Left ventricle myocardium inferior (tissue), 1 donor: ENCODE measurements at regions not wholly inside any gene's neighbourhood (a gene's known extent, or its start where the extent isn't known, plus 50 kb on each side); places are given as distances from the start of the nearest gene placed in this dataset.
"Not testable (repeated sequence)": the region's sequence is repeated elsewhere in the genome, so short reads cannot be mapped to it uniquely, and the experiment has no call there.

ENCODE experiments used
- DNase-seq: peaks from one replicate; pipeline ENCODE4 v3.0.0-alpha.2; 2020
- H3K27ac ChIP-seq: fragments of 200-600 bp; replicated peaks from 2 replicates; pipeline ENCODE4 v1.8.0; 2021
- H3K27me3 ChIP-seq: fragments of 200-600 bp; 2 replicates; pipeline ENCODE4 v1.8.0; 2021; ENCODE audit warnings: low read depth
- H3K36me3 ChIP-seq: fragments of 200-600 bp; 2 replicates; pipeline ENCODE4 v1.8.0; 2021
- H3K4me1 ChIP-seq: fragments of 200-600 bp; 2 replicates; pipeline ENCODE4 v1.8.0; 2021
- H3K4me3 ChIP-seq: fragments of 200-600 bp; 2 replicates; pipeline ENCODE4 v1.8.0; 2021; ENCODE audit warnings: mild to moderate bottlenecking, moderate library complexity
- H3K9me3 ChIP-seq: fragments of 200-600 bp; replicated peaks from 2 replicates; pipeline ENCODE4 v1.8.0; 2021
- CTCF ChIP-seq: fragments of 200-600 bp; IDR thresholded peaks from 2 replicates; pipeline ENCODE4 v1.8.0; 2021; ENCODE audit warnings: antibody characterized with exemption, mild to moderate bottlenecking, borderline replicate concordance
- intact Hi-C: fragments of 100-400 bp; cut with micrococcal nuclease; formaldehyde crosslinking; loops from one replicate; pipeline ENCODE4 v1.11.0; 2022
- donor health status: DM: no; HTN: yes; CAD: no; lungs with severe emphysema.

GRCh38 chr3:59372346-59372745, 322.5 kb upstream of the CFAP20DC start:
- H3K36me3 ChIP-seq, result no peaks in the 10 kb centered on the region
- no peak overlapping the region for H3K4me3 ChIP-seq
- H3K9me3 ChIP-seq, result no peaks in the 10 kb centered on the region
- peaks cover 13% of the 10 kb centered on the region for H3K4me1 ChIP-seq
- TF ChIP-seq CTCF, result no peak
- intact Hi-C loops, result no loop called here
- DNase-seq, result no peak
- no peak overlapping the region for H3K27ac ChIP-seq
- no peaks in the 10 kb centered on the region for H3K27me3 ChIP-seq

GRCh38 chr3:59368900-59369675, 319.3 kb upstream of the CFAP20DC start:
- no peak for TF ChIP-seq CTCF
- H3K36me3 ChIP-seq, result no peaks in the 10 kb centered on the region
- no peak overlapping the region for H3K27ac ChIP-seq
- DNase-seq, result no peak
- H3K27me3 ChIP-seq, result no peaks in the 10 kb centered on the region
- no peaks in the 10 kb centered on the region for H3K9me3 ChIP-seq
- no peak overlapping the region for H3K4me3 ChIP-seq
- peaks cover 7% of the 10 kb centered on the region for H3K4me1 ChIP-seq
- intact Hi-C loops, result no loop called here

- no peak for DNase-seq
- TF ChIP-seq CTCF, result no peak
- Histone ChIP-seq H3K4me1 (no peaks in the 10 kb centered on the region), H3K27me3 (no peaks in the 10 kb centered on the region), H3K36me3 (no peaks in the 10 kb centered on the region), H3K27ac (no peak overlapping the region), H3K9me3 (no peaks in the 10 kb centered on the region), H3K4me3 (no peak overlapping the region)
- intact Hi-C loops, result no loop called here
Measured at GRCh38 chr3:59367150-59367549, 317.3 kb upstream of the CFAP20DC start.

DNA sequence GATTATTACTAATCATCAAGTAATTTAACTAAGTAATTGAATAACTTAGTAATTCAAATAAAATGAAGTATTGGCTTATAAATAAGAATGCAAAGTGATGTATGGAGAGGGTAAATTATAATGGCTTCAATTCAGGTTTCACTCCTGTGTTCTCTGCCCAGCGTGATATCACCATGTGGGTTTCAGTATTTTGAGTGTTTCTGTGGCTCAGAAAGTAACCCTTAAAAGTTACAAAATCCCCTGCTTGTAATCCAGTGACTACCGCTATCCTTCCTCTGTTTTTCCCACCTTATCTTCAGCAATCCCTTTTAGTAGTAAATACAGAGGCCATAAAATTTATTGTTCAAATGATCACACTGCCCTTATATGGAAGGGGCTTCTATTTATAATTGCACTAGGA, 316.4 kb upstream of the CFAP20DC start:
- DNase-seq, result no peak
- Histone ChIP-seq H3K9me3 (peaks cover 4% of the 10 kb centered on the region), H3K27me3 (no peaks in the 10 kb centered on the region), H3K4me3 (no peak overlapping the region), H3K36me3 (no peaks in the 10 kb centered on the region), H3K27ac (no peak overlapping the region), H3K4me1 (no peaks in the 10 kb centered on the region)
- intact Hi-C loops, result no loop called here
- no peak for TF ChIP-seq CTCF

DNA sequence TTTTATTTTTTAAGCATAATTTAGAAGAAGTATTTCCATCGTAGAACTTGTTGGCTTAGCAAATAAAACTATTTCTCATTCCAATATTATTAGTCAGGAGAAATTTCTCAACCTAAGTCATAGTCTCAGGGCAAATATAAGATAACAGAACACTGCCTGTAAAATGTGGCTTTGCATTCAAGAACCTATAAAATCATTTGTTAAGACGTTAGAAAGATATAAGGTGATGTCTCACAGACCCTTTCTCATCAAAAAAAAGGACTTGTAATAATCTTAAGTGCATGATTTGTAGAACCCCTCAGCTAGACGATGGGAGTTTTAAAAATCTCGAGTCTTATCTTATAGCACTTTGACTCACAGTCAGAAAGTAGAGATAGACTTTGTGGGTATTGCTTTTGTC, 314.7 kb upstream of the CFAP20DC start:
- no peak overlapping the region for H3K4me3 ChIP-seq
- peaks cover 4% of the 10 kb centered on the region for H3K9me3 ChIP-seq
- H3K36me3 ChIP-seq, result no peaks in the 10 kb centered on the region
- intact Hi-C loops, result no loop called here
- no peak overlapping the region for H3K27ac ChIP-seq
- no peaks in the 10 kb centered on the region for H3K27me3 ChIP-seq
- DNase-seq, result no peak
- no peak for TF ChIP-seq CTCF
- no peaks in the 10 kb centered on the region for H3K4me1 ChIP-seq

- H3K9me3 ChIP-seq, DNase-seq, intact Hi-C loops, H3K36me3 ChIP-seq, H3K4me1 ChIP-seq, H3K4me3 ChIP-seq, H3K27me3 ChIP-seq, H3K27ac ChIP-seq: not testable (repeated sequence)
Measured at GRCh38 chr3:59360312-59360711, 310.5 kb upstream of the CFAP20DC start.
